Natural killer cell (primary cell): ENCODE measurements at regions not wholly inside any gene's neighbourhood (a gene's known extent, or its start where the extent isn't known, plus 50 kb on each side); places are given as distances from the start of the nearest gene placed in this dataset.

Source experiments
- ATAC-seq, 3 donors: fragments of 150-1000 bp in 2 of 3; fragments of 200-7000 bp in 1 of 3; cut with Tn5 transposase; 1 replicate in 1 of 3; 2 replicates in 2 of 3; pipeline ENCODE4 v1.10.0; 2021; ENCODE audit warnings: mild to moderate bottlenecking in 2 of 3, moderate library complexity in 2 of 3
- DNase-seq, 2 donors: peaks; one replicate each; pipeline versions ENCODE4 v3.0.0 to v3.0.0-alpha.2; 2013 to 2021; ENCODE audit warnings: mixed read lengths in 1 of 2
- H3K27ac ChIP-seq: one replicate; pipeline ENCODE4 v1.5.1; 2013; ENCODE audit warnings: mild to moderate bottlenecking, low read length
- H3K27me3 ChIP-seq: one replicate; pipeline ENCODE4 v1.6.1; 2013; ENCODE audit warnings: low read length; ENCODE audit not compliant: control insufficient read depth, insufficient read depth
- H3K36me3 ChIP-seq: one replicate; pipeline ENCODE4 v1.6.1; 2013; ENCODE audit warnings: low read length; ENCODE audit not compliant: control insufficient read depth, insufficient read depth
- H3K4me1 ChIP-seq: one replicate; pipeline ENCODE4 v1.6.1; 2013; ENCODE audit warnings: low read length; ENCODE audit not compliant: control insufficient read depth, insufficient read depth
- H3K4me3 ChIP-seq: one replicate; pipeline ENCODE4 v1.5.1; 2013; ENCODE audit warnings: low read length
- H3K9me3 ChIP-seq: one replicate; pipeline ENCODE4 v1.6.1; 2013; ENCODE audit warnings: low read length; ENCODE audit not compliant: control insufficient read depth, insufficient read depth
- H3K27ac Mint-ChIP-seq, 2 donors: one replicate each; pipeline ENCODE4 v1.8.0; 2022; ENCODE audit warnings: mild to moderate bottlenecking in 2 of 2, mixed read lengths in 2 of 2, moderate library complexity in 1 of 2
- H3K27me3 Mint-ChIP-seq, 2 donors: one replicate each; pipeline ENCODE4 v1.8.0; 2022; ENCODE audit warnings: low read depth in 2 of 2, mixed read lengths in 2 of 2
- H3K36me3 Mint-ChIP-seq: one replicate; pipeline ENCODE4 v1.8.0; 2022; ENCODE audit warnings: mixed read lengths
- H3K4me1 Mint-ChIP-seq, 2 donors: one replicate each; pipeline ENCODE4 v1.8.0; 2022; ENCODE audit warnings: mixed read lengths in 2 of 2
- H3K4me3 Mint-ChIP-seq: one replicate; pipeline ENCODE4 v1.8.0; 2022; ENCODE audit warnings: mild to moderate bottlenecking, moderate library complexity, mixed read lengths
- H3K9me3 Mint-ChIP-seq, 2 donors: one replicate each; pipeline ENCODE4 v1.8.0; 2022; ENCODE audit warnings: mixed read lengths in 2 of 2
- WGBS: methylation state at CpG from one replicate; pipeline ENCODE4 v1.1.7; 2013; ENCODE audit warnings: missing lambda C conversion rate; ENCODE audit not compliant: insufficient coverage; 5-methylcytosine and 5-hydroxymethylcytosine counted together
- intact Hi-C: fragments of 100-400 bp; cut with micrococcal nuclease; formaldehyde crosslinking; loops from one replicate; pipeline ENCODE4 v1.14.2; 2022
- TF ChIP-seq, protein P1 (sequence below): fragments of 200-600 bp; IDR thresholded peaks from one replicate; pipeline ENCODE4 v1.8.0; 2022; ENCODE audit warnings: antibody characterized with exemption

- 95% methylated on average over 3 of the region's 3 CpGs for WGBS
- Histone ChIP-seq H3K4me3 (no peak overlapping the region), H3K4me1 (peaks cover 12% of the 10 kb centered on the region), H3K9me3 (no peaks in the 10 kb centered on the region), H3K27me3 (no peaks in the 10 kb centered on the region), H3K27ac (no peak overlapping the region), H3K36me3 (no peaks in the 10 kb centered on the region)
- intact Hi-C loops: no loop called here
- H3K36me3 Mint-ChIP-seq: no peaks in the 10 kb centered on the region
- DNase-seq (no peak), ATAC-seq (no peak)
- peaks cover 19 to 20% of the 10 kb centered on the region in 2 donors for H3K4me1 Mint-ChIP-seq
- H3K27me3 Mint-ChIP-seq: peaks cover 0 to 8% of the 10 kb centered on the region in 2 donors
- no peaks in the 10 kb centered on the region for H3K9me3 Mint-ChIP-seq
- no peak overlapping the region for H3K27ac Mint-ChIP-seq
- TF ChIP-seq, protein P1, sequence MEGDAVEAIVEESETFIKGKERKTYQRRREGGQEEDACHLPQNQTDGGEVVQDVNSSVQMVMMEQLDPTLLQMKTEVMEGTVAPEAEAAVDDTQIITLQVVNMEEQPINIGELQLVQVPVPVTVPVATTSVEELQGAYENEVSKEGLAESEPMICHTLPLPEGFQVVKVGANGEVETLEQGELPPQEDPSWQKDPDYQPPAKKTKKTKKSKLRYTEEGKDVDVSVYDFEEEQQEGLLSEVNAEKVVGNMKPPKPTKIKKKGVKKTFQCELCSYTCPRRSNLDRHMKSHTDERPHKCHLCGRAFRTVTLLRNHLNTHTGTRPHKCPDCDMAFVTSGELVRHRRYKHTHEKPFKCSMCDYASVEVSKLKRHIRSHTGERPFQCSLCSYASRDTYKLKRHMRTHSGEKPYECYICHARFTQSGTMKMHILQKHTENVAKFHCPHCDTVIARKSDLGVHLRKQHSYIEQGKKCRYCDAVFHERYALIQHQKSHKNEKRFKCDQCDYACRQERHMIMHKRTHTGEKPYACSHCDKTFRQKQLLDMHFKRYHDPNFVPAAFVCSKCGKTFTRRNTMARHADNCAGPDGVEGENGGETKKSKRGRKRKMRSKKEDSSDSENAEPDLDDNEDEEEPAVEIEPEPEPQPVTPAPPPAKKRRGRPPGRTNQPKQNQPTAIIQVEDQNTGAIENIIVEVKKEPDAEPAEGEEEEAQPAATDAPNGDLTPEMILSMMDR: no peak
- H3K4me3 Mint-ChIP-seq: no peak overlapping the region
These were observed 63.2 kb upstream of the NABP1 start for GRCh38 chr2:191614759-191615158.

GRCh38 chr2:191615596-191615995, 62.3 kb upstream of the NABP1 start:
- Histone ChIP-seq H3K36me3 (no peaks in the 10 kb centered on the region), H3K27me3 (no peaks in the 10 kb centered on the region), H3K27ac (no peak overlapping the region), H3K4me3 (no peak overlapping the region), H3K4me1 (peaks cover 12% of the 10 kb centered on the region), H3K9me3 (no peaks in the 10 kb centered on the region)
- ATAC-seq: no peak
- intact Hi-C loops: no loop called here
- DNase-seq: no peak
- Mint-ChIP-seq H3K36me3 (no peaks in the 10 kb centered on the region), H3K4me1 (peaks cover 19 to 20% of the 10 kb centered on the region in 2 donors), H3K4me3 (no peak overlapping the region), H3K27me3 (peaks cover 0 to 8% of the 10 kb centered on the region in 2 donors), H3K9me3 (no peaks in the 10 kb centered on the region), H3K27ac (no peak overlapping the region)
- 89% methylated on average over 1 of the region's 3 CpGs for WGBS
- TF ChIP-seq, protein P1: no peak

GRCh38 chr2:191617575-191617974, 60.4 kb upstream of the NABP1 start:
- no peaks in the 10 kb centered on the region for H3K36me3 ChIP-seq
- H3K36me3 Mint-ChIP-seq: no peaks in the 10 kb centered on the region
- no peaks in the 10 kb centered on the region for H3K27me3 ChIP-seq
- peak overlapping the region; percentile 38 for H3K4me3 Mint-ChIP-seq
- peak overlapping the region; percentile 75 to 90 for H3K27ac Mint-ChIP-seq
- no peaks in the 10 kb centered on the region for H3K9me3 Mint-ChIP-seq
- peaks cover 12% of the 10 kb centered on the region for H3K4me1 ChIP-seq
- intact Hi-C loops: loop anchor here (2.0 kb wide), 1 partner anchor 61 kb away; the partner anchor contains the start of gene NABP1
- H3K4me1 Mint-ChIP-seq: peaks cover 19 to 20% of the 10 kb centered on the region in 2 donors
- WGBS: 2% methylated on average over 4 of the region's 4 CpGs
- ATAC-seq: peak; percentile 84 to 90 (median 88)
- TF ChIP-seq, protein P1: no peak
- H3K9me3 ChIP-seq: no peaks in the 10 kb centered on the region
- peak overlapping the region; percentile 62 for H3K27ac ChIP-seq
- no peak overlapping the region for H3K4me3 ChIP-seq
- H3K27me3 Mint-ChIP-seq: peaks cover 0 to 8% of the 10 kb centered on the region in 2 donors
- DNase-seq: peak in 1 of 2 donors; percentile 90
